HFF-Myc (cell line): ENCODE measurements at regions not wholly inside any gene's neighbourhood (a gene's known extent, or its start where the extent isn't known, plus 50 kb on each side); places are given as distances from the start of the nearest gene placed in this dataset.
"Not testable (repeated sequence)": the region's sequence is repeated elsewhere in the genome, so short reads cannot be mapped to it uniquely, and the experiment has no call there.

Experiments used
- DNase-seq: peaks from one replicate; pipeline ENCODE4 v3.0.0-alpha.2; 2011; ENCODE audit warnings: low read depth; ENCODE audit errors: extremely low read depth
- H3K4me3 ChIP-seq: replicated peaks from 2 replicates; pipeline ENCODE4 v1.5.1; 2011; ENCODE audit warnings: low read depth, mild to moderate bottlenecking, control low read depth, low read length
- TF ChIP-seq, protein P1 (sequence below): IDR thresholded peaks from 2 replicates; pipeline ENCODE4 v1.5.1; 2012; ENCODE audit warnings: mild to moderate bottlenecking, low read depth, low read length, control low read depth; ENCODE audit errors: missing control alignments

DNA sequence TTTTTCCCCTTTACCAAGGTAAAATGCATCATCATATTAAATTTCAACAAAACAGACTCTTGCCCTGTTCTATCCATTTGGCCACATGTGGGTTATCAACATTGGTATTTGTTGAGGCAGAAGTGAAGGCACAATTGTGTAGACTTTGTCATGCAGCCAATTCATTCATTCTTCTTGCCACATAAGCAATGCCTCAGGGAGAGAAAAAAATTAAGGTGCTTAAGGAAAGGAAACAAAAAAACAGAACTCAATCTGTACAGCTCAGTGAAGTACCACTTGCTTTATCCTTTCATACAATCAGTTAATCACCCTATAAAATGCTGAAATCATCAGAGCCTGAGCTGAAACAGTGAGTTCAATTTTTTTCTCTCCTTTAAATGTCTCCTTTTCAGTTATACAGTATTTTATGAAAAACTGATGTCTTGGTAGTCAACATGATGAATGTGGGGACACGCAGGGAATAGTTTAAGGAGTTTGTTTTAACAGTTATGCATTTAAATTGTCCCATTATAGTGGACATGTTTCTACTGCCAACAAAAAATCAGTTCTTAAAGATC, 588.9 kb downstream of the MFSD1 start:
- TF ChIP-seq, protein P1, sequence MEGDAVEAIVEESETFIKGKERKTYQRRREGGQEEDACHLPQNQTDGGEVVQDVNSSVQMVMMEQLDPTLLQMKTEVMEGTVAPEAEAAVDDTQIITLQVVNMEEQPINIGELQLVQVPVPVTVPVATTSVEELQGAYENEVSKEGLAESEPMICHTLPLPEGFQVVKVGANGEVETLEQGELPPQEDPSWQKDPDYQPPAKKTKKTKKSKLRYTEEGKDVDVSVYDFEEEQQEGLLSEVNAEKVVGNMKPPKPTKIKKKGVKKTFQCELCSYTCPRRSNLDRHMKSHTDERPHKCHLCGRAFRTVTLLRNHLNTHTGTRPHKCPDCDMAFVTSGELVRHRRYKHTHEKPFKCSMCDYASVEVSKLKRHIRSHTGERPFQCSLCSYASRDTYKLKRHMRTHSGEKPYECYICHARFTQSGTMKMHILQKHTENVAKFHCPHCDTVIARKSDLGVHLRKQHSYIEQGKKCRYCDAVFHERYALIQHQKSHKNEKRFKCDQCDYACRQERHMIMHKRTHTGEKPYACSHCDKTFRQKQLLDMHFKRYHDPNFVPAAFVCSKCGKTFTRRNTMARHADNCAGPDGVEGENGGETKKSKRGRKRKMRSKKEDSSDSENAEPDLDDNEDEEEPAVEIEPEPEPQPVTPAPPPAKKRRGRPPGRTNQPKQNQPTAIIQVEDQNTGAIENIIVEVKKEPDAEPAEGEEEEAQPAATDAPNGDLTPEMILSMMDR, result no peak
- DNase-seq, result no peak
- no peak overlapping the region for H3K4me3 ChIP-seq

DNA sequence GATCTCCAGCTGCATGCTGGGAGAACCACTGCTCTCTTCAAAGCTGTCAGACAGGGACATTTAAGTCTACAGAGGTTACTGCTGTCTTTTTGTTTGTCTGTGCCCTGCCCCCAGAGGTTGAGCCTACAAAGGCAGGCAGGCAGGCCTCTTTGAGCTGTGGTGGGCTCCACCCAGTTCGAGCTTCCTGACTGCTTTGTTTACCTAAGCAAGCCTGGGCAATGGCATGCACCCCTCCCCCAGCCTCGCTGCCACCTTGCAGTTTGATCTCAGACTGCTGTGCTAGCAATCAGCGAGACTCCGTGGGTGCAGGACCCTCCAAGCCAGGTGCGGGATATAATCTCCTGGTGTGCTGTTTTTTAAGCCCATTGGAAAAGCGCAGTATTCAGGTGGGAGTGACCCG, 591.0 kb upstream of the IL12A start:
- DNase-seq, H3K4me3 ChIP-seq: not testable (repeated sequence)

DNA sequence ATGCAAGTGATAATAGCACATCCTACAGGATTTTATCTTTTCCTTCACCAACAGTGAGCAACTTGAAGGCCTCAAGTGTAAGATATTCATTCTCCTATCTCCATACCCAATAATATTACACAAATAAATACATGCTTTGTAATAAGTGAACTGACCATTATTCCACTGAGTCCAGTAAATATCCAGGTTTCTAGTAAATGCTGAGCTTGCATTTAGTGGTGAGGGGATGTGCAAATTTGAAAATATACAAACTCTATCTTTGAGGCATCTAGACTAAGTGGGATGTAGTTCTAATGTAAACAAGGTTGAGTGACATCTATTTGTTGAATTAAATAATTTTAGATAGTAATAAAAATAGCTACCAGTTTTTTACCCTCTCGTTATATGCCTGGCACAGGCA, 587.6 kb upstream of the IL12A start:
- TF ChIP-seq, protein P1, result no peak
- DNase-seq, result no peak

DNA sequence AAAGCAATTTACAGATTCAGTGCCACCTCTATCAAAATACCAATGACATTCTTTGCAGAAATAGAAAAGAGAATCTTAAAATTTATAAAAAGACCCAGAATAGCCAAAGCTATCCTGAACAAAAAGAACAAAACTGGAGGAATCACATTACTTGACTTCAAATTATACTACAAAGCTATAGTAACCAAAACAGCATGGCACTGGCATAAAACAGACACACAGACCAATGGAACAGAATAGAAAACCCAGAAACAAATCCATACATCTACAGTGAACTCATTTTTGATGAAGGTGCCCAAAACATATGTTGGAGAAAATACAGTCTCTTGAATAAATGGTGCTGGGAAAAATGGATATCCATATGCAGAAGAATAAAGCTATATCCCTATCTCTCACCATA, 578.9 kb upstream of the IL12A start:
- H3K4me3 ChIP-seq, DNase-seq: not testable (repeated sequence)

More for the DNA sequence above, 587.6 kb upstream of the IL12A start:
- no peak overlapping the region for H3K4me3 ChIP-seq

DNA sequence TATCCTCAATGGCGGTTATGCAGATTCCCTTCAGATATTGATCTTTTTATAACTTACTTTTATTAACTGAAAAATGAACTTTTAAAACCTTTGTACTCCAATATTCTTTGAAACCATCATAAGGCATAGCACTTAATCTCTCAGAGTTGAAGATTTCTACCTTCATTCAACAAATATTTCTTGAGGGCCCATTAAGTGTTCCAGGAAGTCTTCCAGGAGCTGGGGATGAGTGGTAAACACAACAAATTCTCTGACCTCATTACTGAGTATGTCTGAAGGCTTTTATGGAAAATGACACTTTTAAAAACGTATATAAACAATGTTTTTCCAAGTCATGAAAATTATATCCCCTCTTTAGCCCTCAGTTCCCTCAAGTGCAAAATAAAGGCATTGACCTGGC, 575.3 kb upstream of the IL12A start:
- no peak overlapping the region for H3K4me3 ChIP-seq
- TF ChIP-seq, protein P1, result no peak
- DNase-seq, result no peak

DNA sequence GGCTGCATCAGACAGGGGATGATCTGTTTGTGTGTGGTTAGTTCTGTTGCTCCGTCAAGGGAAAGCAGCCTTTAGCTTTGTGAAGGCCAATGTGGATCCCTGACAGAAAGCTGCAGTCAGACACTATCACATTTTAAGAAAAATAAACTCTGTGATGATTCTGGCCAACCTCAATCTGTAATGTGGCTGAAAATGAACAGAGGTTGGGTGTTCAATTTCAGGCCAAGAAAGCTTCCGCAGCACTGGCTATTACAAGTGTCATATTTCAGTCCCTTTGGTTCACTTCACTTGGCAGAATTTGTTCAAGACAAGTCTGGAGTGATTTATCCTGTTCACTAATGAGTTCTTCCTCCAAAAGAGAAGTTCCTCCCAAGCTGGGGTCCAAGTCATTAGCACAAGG, 571.8 kb upstream of the IL12A start:
- no peak overlapping the region for H3K4me3 ChIP-seq
- TF ChIP-seq, protein P1, result no peak
- no peak for DNase-seq

DNA sequence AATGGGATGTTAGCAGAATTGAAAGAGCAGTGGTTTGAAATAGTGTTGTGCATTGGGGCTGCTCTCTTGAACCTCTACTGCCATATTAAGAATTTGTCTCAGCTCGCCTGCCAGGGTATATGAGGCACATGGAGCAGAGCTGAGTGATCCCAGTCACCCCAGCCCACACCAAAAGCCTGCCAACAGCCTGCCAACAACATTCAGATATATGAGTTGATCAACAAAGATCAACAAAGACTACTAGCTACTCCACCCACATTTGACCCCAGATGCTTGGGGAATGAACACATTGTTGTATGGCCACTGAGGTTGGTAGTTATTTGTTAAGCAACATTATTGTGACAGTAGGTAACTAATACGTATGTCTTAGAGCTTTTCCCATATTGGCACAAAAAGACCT, 570.9 kb upstream of the IL12A start:
- TF ChIP-seq, protein P1, result no peak
- H3K4me3 ChIP-seq, result no peak overlapping the region

More for the DNA sequence above, 570.9 kb upstream of the IL12A start:
- no peak for DNase-seq
